Parathyroid adenoma (tissue), 2 donors: ENCODE measurements at regions not wholly inside any gene's neighbourhood (a gene's known extent, or its start where the extent isn't known, plus 50 kb on each side); places are given as distances from the start of the nearest gene placed in this dataset.

Source experiments
- H2AFZ ChIP-seq: fragments of 300-600 bp; sonication (generic); one replicate; pipeline ENCODE4 v1.7.0; 2017; ENCODE audit warnings: antibody characterized with exemption, mild to moderate bottlenecking
- H3K27ac ChIP-seq: fragments of 300-600 bp; sonication (generic); one replicate; pipeline ENCODE4 v1.7.0; 2017
- H3K27me3 ChIP-seq: fragments of 300-600 bp; sonication (generic); one replicate; pipeline ENCODE4 v1.7.0; 2017; ENCODE audit warnings: low read length; ENCODE audit not compliant: control insufficient read depth, insufficient read depth
- H3K36me3 ChIP-seq: fragments of 300-600 bp; sonication (generic); one replicate; pipeline ENCODE4 v1.7.0; 2017; ENCODE audit warnings: low read length; ENCODE audit not compliant: control insufficient read depth, insufficient read depth
- H3K4me1 ChIP-seq: fragments of 300-600 bp; sonication (generic); one replicate; pipeline ENCODE4 v1.7.0; 2017; ENCODE audit warnings: control low read depth
- H3K4me2 ChIP-seq: fragments of 300-600 bp; sonication (generic); one replicate; pipeline ENCODE4 v1.7.0; 2017; ENCODE audit warnings: low read length
- H3K4me3 ChIP-seq: fragments of 300-600 bp; sonication (generic); one replicate; pipeline ENCODE4 v1.7.0; 2017; ENCODE audit warnings: low read depth, low read length
- H3K79me2 ChIP-seq: fragments of 300-600 bp; sonication (generic); one replicate; pipeline ENCODE4 v1.7.0; 2017; ENCODE audit warnings: control low read depth
- H3K9ac ChIP-seq: fragments of 300-600 bp; sonication (generic); one replicate; pipeline ENCODE4 v1.7.0; 2017; ENCODE audit warnings: mild to moderate bottlenecking
- H3K9me3 ChIP-seq: fragments of 300-600 bp; sonication (generic); one replicate; pipeline ENCODE4 v1.7.0; 2017; ENCODE audit warnings: low read length; ENCODE audit not compliant: control insufficient read depth
- TF ChIP-seq, protein P1 (sequence below): fragments of 300-600 bp; sonication (generic); IDR thresholded peaks from one replicate; pipeline ENCODE4 v1.7.0; 2017; ENCODE audit warnings: antibody characterized with exemption, mild to moderate bottlenecking
- donor health status: primary hyperparathyroidism.

DNA sequence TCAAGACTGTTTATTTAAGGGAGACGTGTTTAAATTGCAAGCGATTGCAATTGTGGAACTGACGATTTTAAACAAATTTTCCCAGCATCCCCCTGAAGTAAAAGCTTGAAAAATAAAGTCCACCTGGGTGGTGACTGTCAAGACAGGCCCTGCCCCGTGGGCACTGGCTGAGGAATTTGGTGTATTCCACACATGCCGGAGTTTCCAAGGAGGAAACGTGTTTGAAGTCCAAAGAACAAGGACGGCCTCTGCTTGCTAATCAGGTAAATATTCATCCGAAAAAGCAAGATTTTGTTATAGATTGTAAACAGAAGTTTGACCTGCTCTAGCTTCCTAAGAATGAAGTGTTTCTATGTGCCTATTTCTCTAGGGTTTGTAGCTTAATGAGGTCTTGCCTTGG is 505.1 kb downstream of the QKI start:
- no peaks in the 10 kb centered on the region for H3K9me3 ChIP-seq
- no peak overlapping the region for H3K27ac ChIP-seq
- H3K4me2 ChIP-seq: no peak overlapping the region
- H3K9ac ChIP-seq: no peak overlapping the region
- H3K79me2 ChIP-seq: no peaks in the 10 kb centered on the region
- H3K36me3 ChIP-seq: no peaks in the 10 kb centered on the region
- TF ChIP-seq, protein P1, sequence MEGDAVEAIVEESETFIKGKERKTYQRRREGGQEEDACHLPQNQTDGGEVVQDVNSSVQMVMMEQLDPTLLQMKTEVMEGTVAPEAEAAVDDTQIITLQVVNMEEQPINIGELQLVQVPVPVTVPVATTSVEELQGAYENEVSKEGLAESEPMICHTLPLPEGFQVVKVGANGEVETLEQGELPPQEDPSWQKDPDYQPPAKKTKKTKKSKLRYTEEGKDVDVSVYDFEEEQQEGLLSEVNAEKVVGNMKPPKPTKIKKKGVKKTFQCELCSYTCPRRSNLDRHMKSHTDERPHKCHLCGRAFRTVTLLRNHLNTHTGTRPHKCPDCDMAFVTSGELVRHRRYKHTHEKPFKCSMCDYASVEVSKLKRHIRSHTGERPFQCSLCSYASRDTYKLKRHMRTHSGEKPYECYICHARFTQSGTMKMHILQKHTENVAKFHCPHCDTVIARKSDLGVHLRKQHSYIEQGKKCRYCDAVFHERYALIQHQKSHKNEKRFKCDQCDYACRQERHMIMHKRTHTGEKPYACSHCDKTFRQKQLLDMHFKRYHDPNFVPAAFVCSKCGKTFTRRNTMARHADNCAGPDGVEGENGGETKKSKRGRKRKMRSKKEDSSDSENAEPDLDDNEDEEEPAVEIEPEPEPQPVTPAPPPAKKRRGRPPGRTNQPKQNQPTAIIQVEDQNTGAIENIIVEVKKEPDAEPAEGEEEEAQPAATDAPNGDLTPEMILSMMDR: no peak
- no peak overlapping the region for H2AFZ ChIP-seq
- no peaks in the 10 kb centered on the region for H3K27me3 ChIP-seq
- no peak overlapping the region for H3K4me3 ChIP-seq
- no peaks in the 10 kb centered on the region for H3K4me1 ChIP-seq

DNA sequence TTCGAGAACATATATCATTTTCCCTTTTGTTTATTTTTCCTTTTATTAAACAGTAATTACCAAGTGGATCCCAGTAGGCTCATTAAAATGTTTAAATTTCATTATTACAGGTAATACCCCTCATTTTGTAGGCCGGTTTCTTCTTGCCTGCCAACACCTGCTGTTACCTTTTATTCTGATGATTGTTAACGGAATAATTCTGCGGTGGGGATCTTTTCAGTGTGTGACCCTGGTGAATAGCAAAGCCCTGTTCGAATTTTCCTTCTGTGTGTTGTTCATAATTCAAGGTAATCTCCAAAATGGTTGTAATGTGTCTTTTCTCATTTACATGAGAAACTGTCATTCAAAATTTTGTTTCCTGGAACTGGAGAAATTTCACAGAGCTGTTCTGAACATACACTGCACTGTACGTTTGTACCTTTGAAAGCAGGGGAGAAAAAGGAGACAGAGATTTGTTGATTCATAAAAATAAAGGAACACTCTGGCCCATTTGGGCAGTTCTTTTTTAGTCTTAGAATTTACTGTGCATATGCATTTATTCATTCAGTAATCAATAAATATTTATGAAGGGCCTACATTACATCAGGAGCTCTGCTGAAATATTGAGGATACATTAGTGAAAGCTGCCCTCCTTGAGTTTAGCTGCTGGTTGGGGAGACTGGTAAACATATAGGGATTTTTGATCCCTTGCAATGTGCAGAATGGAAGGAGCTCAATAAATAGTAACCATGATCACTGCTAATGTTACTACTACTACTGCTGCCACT is 502.0 kb downstream of the QKI start:
- no peak overlapping the region for H3K4me2 ChIP-seq
- H3K9ac ChIP-seq: no peak overlapping the region
- TF ChIP-seq, protein P1: no peak

DNA sequence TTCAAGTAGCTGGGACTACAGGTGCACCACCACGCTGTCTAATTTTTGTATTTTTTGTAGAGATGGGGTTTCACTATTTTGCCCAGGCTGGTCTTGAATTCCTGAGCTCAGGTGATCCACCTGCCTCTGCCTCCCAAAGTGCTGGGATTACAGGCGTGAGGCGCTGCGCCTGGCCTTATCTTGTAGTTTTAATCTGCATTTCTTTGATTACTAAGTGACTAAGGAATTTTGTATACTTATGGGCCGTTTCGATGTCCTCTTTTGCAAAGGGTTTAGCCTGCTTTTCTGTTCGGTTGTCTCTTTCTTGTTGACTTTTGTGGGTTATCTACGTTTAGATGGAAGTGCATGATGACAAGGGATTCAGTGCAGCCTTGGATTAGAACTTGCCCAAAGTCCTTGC is 500.6 kb downstream of the QKI start:
- TF ChIP-seq, protein P1: no peak
- Histone ChIP-seq H3K9ac (no peak overlapping the region), H3K27me3 (no peaks in the 10 kb centered on the region), H3K4me2 (no peak overlapping the region), H2AFZ (no peak overlapping the region), H3K27ac (no peak overlapping the region), H3K4me3 (no peak overlapping the region), H3K4me1 (no peaks in the 10 kb centered on the region), H3K79me2 (no peaks in the 10 kb centered on the region), H3K36me3 (no peaks in the 10 kb centered on the region), H3K9me3 (no peaks in the 10 kb centered on the region)

More for the DNA sequence above, 502.0 kb downstream of the QKI start:
- no peak overlapping the region for H3K27ac ChIP-seq
- H3K79me2 ChIP-seq: no peaks in the 10 kb centered on the region
- no peaks in the 10 kb centered on the region for H3K36me3 ChIP-seq
- no peak overlapping the region for H3K4me3 ChIP-seq
- no peaks in the 10 kb centered on the region for H3K27me3 ChIP-seq
- H3K4me1 ChIP-seq: no peaks in the 10 kb centered on the region
- H3K9me3 ChIP-seq: no peaks in the 10 kb centered on the region
- no peak overlapping the region for H2AFZ ChIP-seq

DNA sequence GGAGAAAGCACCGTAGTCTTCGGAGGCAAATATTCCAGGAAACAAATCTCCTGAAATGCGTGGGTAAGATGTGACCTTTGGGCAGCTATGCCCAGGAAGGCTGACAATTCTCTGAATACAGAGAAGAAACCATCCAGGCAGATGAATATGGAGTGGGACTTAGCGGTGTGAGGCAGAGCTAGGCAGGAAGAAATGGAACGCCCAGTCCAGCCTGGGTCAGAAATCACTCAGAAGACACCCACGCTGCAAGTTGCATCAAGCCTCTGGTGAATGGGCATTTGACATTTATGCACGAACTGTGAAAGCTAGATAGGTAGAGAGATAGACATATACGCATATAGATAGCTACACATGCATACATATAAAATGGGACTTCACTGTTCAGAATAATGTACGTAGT is 498.5 kb downstream of the QKI start:
- no peak overlapping the region for H3K9ac ChIP-seq
- no peak overlapping the region for H3K4me2 ChIP-seq
- H3K27me3 ChIP-seq: no peaks in the 10 kb centered on the region
- no peaks in the 10 kb centered on the region for H3K36me3 ChIP-seq
- H3K4me1 ChIP-seq: no peaks in the 10 kb centered on the region
- H3K9me3 ChIP-seq: no peaks in the 10 kb centered on the region
- H3K4me3 ChIP-seq: no peak overlapping the region
- TF ChIP-seq, protein P1: no peak
- no peak overlapping the region for H3K27ac ChIP-seq
- no peaks in the 10 kb centered on the region for H3K79me2 ChIP-seq
- no peak overlapping the region for H2AFZ ChIP-seq
